Erythroblast (primary cell): ENCODE measurements at regions not wholly inside any gene's neighbourhood (a gene's known extent, or its start where the extent isn't known, plus 50 kb on each side); places are given as distances from the start of the nearest gene placed in this dataset.

Source experiments
- GATA1 ChIP-seq: IDR thresholded peaks from 2 replicates; pipeline ENCODE4 v1.6.1; 2011; ENCODE audit warnings: low read depth, mild to moderate bottlenecking, control low read depth, low read length, moderate library complexity
- POLR2A ChIP-seq: IDR thresholded peaks from 2 replicates; pipeline ENCODE4 v1.6.1; 2011; ENCODE audit warnings: mild to moderate bottlenecking, low read length

- TF ChIP-seq POLR2A: no peak
- TF ChIP-seq GATA1: no peak
Observed at GRCh38 chr22:26748845-26749244, 91.5 kb downstream of the MIAT start.
